Activated T-cell treated with anti-CD3 and anti-CD28 coated beads, Interleukin-2, amount 50 U/mL, for 24 hours (primary cell): ENCODE measurements at regions not wholly inside any gene's neighbourhood (a gene's known extent, or its start where the extent isn't known, plus 50 kb on each side); places are given as distances from the start of the nearest gene placed in this dataset.

Source experiments
- DNase-seq: peaks from one replicate; pipeline ENCODE4 v3.0.0-alpha.2; 2020
- H3K27ac Mint-ChIP-seq: 2 replicates; pipeline ENCODE4 v1.8.0; 2020; ENCODE audit warnings: mild to moderate bottlenecking, mixed read lengths
- H3K27me3 Mint-ChIP-seq: 2 replicates; pipeline ENCODE4 v1.8.0; 2020; ENCODE audit warnings: mixed read lengths
- H3K36me3 Mint-ChIP-seq: 2 replicates; pipeline ENCODE4 v1.8.0; 2020; ENCODE audit warnings: low read depth, mixed read lengths
- H3K4me1 Mint-ChIP-seq: 2 replicates; pipeline ENCODE4 v1.8.0; 2020; ENCODE audit warnings: low read depth, mixed read lengths
- H3K4me3 Mint-ChIP-seq: 2 replicates; pipeline ENCODE4 v1.8.0; 2020; ENCODE audit warnings: mild to moderate bottlenecking, moderate library complexity, mixed read lengths
- H3K9me3 Mint-ChIP-seq: 2 replicates; pipeline ENCODE4 v1.8.0; 2020; ENCODE audit warnings: mixed read lengths

- no peaks in the 10 kb centered on the region for H3K9me3 Mint-ChIP-seq
- no peak for DNase-seq
- no peaks in the 10 kb centered on the region for H3K36me3 Mint-ChIP-seq
- H3K27ac Mint-ChIP-seq, result no peak overlapping the region
- no peak overlapping the region for H3K4me3 Mint-ChIP-seq
- H3K27me3 Mint-ChIP-seq, result no peaks in the 10 kb centered on the region
- no peaks in the 10 kb centered on the region for H3K4me1 Mint-ChIP-seq
Observed at GRCh38 chr7:136325027-136325426, 347.9 kb upstream of the MTPN start.

GRCh38 chr7:136324073-136324704, 347.0 kb upstream of the MTPN start:
- Mint-ChIP-seq H3K36me3 (no peaks in the 10 kb centered on the region), H3K9me3 (no peaks in the 10 kb centered on the region), H3K27ac (no peak overlapping the region), H3K4me3 (no peak overlapping the region), H3K27me3 (no peaks in the 10 kb centered on the region), H3K4me1 (no peaks in the 10 kb centered on the region)
- DNase-seq, result no peak

GRCh38 chr7:136312592-136312991, 335.4 kb upstream of the MTPN start:
- H3K9me3 Mint-ChIP-seq, result peaks cover 21% of the 10 kb centered on the region
- H3K27ac Mint-ChIP-seq, result no peak overlapping the region
- no peak overlapping the region for H3K4me3 Mint-ChIP-seq
- no peaks in the 10 kb centered on the region for H3K4me1 Mint-ChIP-seq
- H3K36me3 Mint-ChIP-seq, result no peaks in the 10 kb centered on the region
- no peaks in the 10 kb centered on the region for H3K27me3 Mint-ChIP-seq
- DNase-seq, result no peak

GRCh38 chr7:136309407-136309806, 332.2 kb upstream of the MTPN start:
- Mint-ChIP-seq H3K36me3 (no peaks in the 10 kb centered on the region), H3K27ac (no peak overlapping the region), H3K27me3 (no peaks in the 10 kb centered on the region), H3K4me1 (no peaks in the 10 kb centered on the region), H3K4me3 (no peak overlapping the region), H3K9me3 (peaks cover 18% of the 10 kb centered on the region)
- DNase-seq, result no peak

GRCh38 chr7:136308230-136308629, 331.1 kb upstream of the MTPN start:
- no peaks in the 10 kb centered on the region for H3K4me1 Mint-ChIP-seq
- H3K4me3 Mint-ChIP-seq, result no peak overlapping the region
- no peaks in the 10 kb centered on the region for H3K36me3 Mint-ChIP-seq
- DNase-seq, result no peak
- H3K9me3 Mint-ChIP-seq, result peaks cover 15% of the 10 kb centered on the region
- no peak overlapping the region for H3K27ac Mint-ChIP-seq
- no peaks in the 10 kb centered on the region for H3K27me3 Mint-ChIP-seq

GRCh38 chr7:136303162-136303561, 326.0 kb upstream of the MTPN start:
- peaks cover 17% of the 10 kb centered on the region for H3K9me3 Mint-ChIP-seq
- no peaks in the 10 kb centered on the region for H3K27me3 Mint-ChIP-seq
- H3K4me3 Mint-ChIP-seq, result no peak overlapping the region
- H3K4me1 Mint-ChIP-seq, result no peaks in the 10 kb centered on the region
- H3K27ac Mint-ChIP-seq, result no peak overlapping the region
- no peak for DNase-seq
- no peaks in the 10 kb centered on the region for H3K36me3 Mint-ChIP-seq

- H3K4me3 Mint-ChIP-seq, result no peak overlapping the region
- no peak for DNase-seq
- no peak overlapping the region for H3K27ac Mint-ChIP-seq
- no peaks in the 10 kb centered on the region for H3K27me3 Mint-ChIP-seq
- H3K36me3 Mint-ChIP-seq, result no peaks in the 10 kb centered on the region
- no peaks in the 10 kb centered on the region for H3K4me1 Mint-ChIP-seq
- peaks cover 17% of the 10 kb centered on the region for H3K9me3 Mint-ChIP-seq
Observed at GRCh38 chr7:136302049-136302448, 324.9 kb upstream of the MTPN start.

- H3K27ac Mint-ChIP-seq, result no peak overlapping the region
- no peaks in the 10 kb centered on the region for H3K4me1 Mint-ChIP-seq
- H3K4me3 Mint-ChIP-seq, result no peak overlapping the region
- peaks cover 2% of the 10 kb centered on the region for H3K9me3 Mint-ChIP-seq
- DNase-seq, result no peak
- no peaks in the 10 kb centered on the region for H3K36me3 Mint-ChIP-seq
- no peaks in the 10 kb centered on the region for H3K27me3 Mint-ChIP-seq
Observed at GRCh38 chr7:136294977-136295376, 317.8 kb upstream of the MTPN start.

- DNase-seq, result no peak
- H3K4me1 Mint-ChIP-seq, result no peaks in the 10 kb centered on the region
- no peaks in the 10 kb centered on the region for H3K27me3 Mint-ChIP-seq
- H3K27ac Mint-ChIP-seq, result no peak overlapping the region
- H3K9me3 Mint-ChIP-seq, result peaks cover 2% of the 10 kb centered on the region
- H3K4me3 Mint-ChIP-seq, result no peak overlapping the region
- no peaks in the 10 kb centered on the region for H3K36me3 Mint-ChIP-seq
Observed at GRCh38 chr7:136293841-136294391, 316.8 kb upstream of the MTPN start.

GRCh38 chr7:136293272-136293671, 316.1 kb upstream of the MTPN start:
- no peaks in the 10 kb centered on the region for H3K27me3 Mint-ChIP-seq
- H3K27ac Mint-ChIP-seq, result no peak overlapping the region
- H3K4me3 Mint-ChIP-seq, result no peak overlapping the region
- no peak for DNase-seq
- H3K9me3 Mint-ChIP-seq, result peaks cover 2% of the 10 kb centered on the region
- H3K36me3 Mint-ChIP-seq, result no peaks in the 10 kb centered on the region
- H3K4me1 Mint-ChIP-seq, result no peaks in the 10 kb centered on the region

GRCh38 chr7:136292365-136292764, 315.2 kb upstream of the MTPN start:
- peaks cover 2% of the 10 kb centered on the region for H3K9me3 Mint-ChIP-seq
- H3K27me3 Mint-ChIP-seq, result no peaks in the 10 kb centered on the region
- H3K27ac Mint-ChIP-seq, result no peak overlapping the region
- no peak for DNase-seq
- H3K4me3 Mint-ChIP-seq, result no peak overlapping the region
- H3K4me1 Mint-ChIP-seq, result no peaks in the 10 kb centered on the region
- H3K36me3 Mint-ChIP-seq, result no peaks in the 10 kb centered on the region

GRCh38 chr7:136290351-136290750, 313.2 kb upstream of the MTPN start:
- DNase-seq, result no peak
- no peaks in the 10 kb centered on the region for H3K36me3 Mint-ChIP-seq
- no peaks in the 10 kb centered on the region for H3K27me3 Mint-ChIP-seq
- no peaks in the 10 kb centered on the region for H3K4me1 Mint-ChIP-seq
- no peak overlapping the region for H3K4me3 Mint-ChIP-seq
- H3K27ac Mint-ChIP-seq, result no peak overlapping the region
- H3K9me3 Mint-ChIP-seq, result no peaks in the 10 kb centered on the region

GRCh38 chr7:136278057-136278456, 300.9 kb upstream of the MTPN start:
- Mint-ChIP-seq H3K4me1 (no peaks in the 10 kb centered on the region), H3K9me3 (no peaks in the 10 kb centered on the region), H3K27ac (no peak overlapping the region), H3K36me3 (no peaks in the 10 kb centered on the region), H3K4me3 (no peak overlapping the region), H3K27me3 (no peaks in the 10 kb centered on the region)
- DNase-seq, result no peak

- H3K36me3 Mint-ChIP-seq, result no peaks in the 10 kb centered on the region
- no peak overlapping the region for H3K4me3 Mint-ChIP-seq
Observed at GRCh38 chr7:136275794-136276193, 298.6 kb upstream of the MTPN start.

GRCh38 chr7:136274636-136275345, 297.6 kb upstream of the MTPN start:
- Mint-ChIP-seq H3K27me3 (no peaks in the 10 kb centered on the region), H3K27ac (no peak overlapping the region), H3K4me3 (no peak overlapping the region), H3K4me1 (no peaks in the 10 kb centered on the region), H3K36me3 (no peaks in the 10 kb centered on the region), H3K9me3 (no peaks in the 10 kb centered on the region)
- DNase-seq, result no peak

More at GRCh38 chr7:136275794-136276193, 298.6 kb upstream of the MTPN start:
- H3K9me3 Mint-ChIP-seq, result no peaks in the 10 kb centered on the region
- H3K27ac Mint-ChIP-seq, result no peak overlapping the region
- H3K4me1 Mint-ChIP-seq, result no peaks in the 10 kb centered on the region
- DNase-seq, result no peak
- H3K27me3 Mint-ChIP-seq, result no peaks in the 10 kb centered on the region
